Suprapubic skin (tissue), 4 donors: ENCODE measurements at regions not wholly inside any gene's neighbourhood (a gene's known extent, or its start where the extent isn't known, plus 50 kb on each side); places are given as distances from the start of the nearest gene placed in this dataset.

ENCODE experiments used
- DNase-seq, 2 donors: peaks; one replicate each; pipeline ENCODE4 v3.0.0-alpha.2; 2019; ENCODE audit warnings: low spot score in 2 of 2
- H3K27ac ChIP-seq: fragments of 200-600 bp; sonication (generic); one replicate; pipeline ENCODE4 v1.5.1; 2019
- H3K27me3 ChIP-seq: fragments of 200-600 bp; sonication (generic); one replicate; pipeline ENCODE4 v1.5.1; 2019
- H3K36me3 ChIP-seq: fragments of 200-600 bp; sonication (generic); one replicate; pipeline ENCODE4 v1.5.1; 2019
- H3K4me1 ChIP-seq: fragments of 200-600 bp; sonication (generic); one replicate; pipeline ENCODE4 v1.5.1; 2019
- H3K4me3 ChIP-seq: fragments of 200-600 bp; sonication (generic); one replicate; pipeline ENCODE4 v1.5.1; 2019; ENCODE audit warnings: mild to moderate bottlenecking
- H3K9me3 ChIP-seq: fragments of 200-600 bp; sonication (generic); one replicate; pipeline ENCODE4 v1.5.1; 2019
- EP300 ChIP-seq: sonication (generic); formaldehyde crosslinking; IDR thresholded peaks from one replicate; pipeline ENCODE4 v1.6.1; 2017; ENCODE audit warnings: antibody characterized with exemption
- POLR2A ChIP-seq, 2 donors: fragments of 450-650 bp; IDR thresholded peaks; one replicate each; pipeline ENCODE4 v1.6.1; 2017; ENCODE audit warnings: antibody characterized with exemption in 2 of 2, mild to moderate bottlenecking in 2 of 2, moderate library complexity in 2 of 2
- POLR2AphosphoS5 ChIP-seq, 3 donors: sonication (generic); formaldehyde crosslinking; IDR thresholded peaks; one replicate each; pipeline ENCODE4 v1.6.1; 2017; ENCODE audit warnings: antibody characterized with exemption in 3 of 3
- WGBS: methylation state at CpG from one replicate; pipeline ENCODE4 v1.1.5; 2018; 5-methylcytosine and 5-hydroxymethylcytosine counted together
- TF ChIP-seq, protein P1 (sequence below), 2 donors: fragments of 200-600 bp in 1 of 2; fragments of 450-650 bp in 1 of 2; sonication (generic) in 1 of 2; IDR thresholded peaks; one replicate each; pipeline ENCODE4 v1.5.1; 2016 to 2019; ENCODE audit warnings: antibody characterized with exemption in 2 of 2, mild to moderate bottlenecking in 1 of 2, moderate library complexity in 1 of 2

DNA sequence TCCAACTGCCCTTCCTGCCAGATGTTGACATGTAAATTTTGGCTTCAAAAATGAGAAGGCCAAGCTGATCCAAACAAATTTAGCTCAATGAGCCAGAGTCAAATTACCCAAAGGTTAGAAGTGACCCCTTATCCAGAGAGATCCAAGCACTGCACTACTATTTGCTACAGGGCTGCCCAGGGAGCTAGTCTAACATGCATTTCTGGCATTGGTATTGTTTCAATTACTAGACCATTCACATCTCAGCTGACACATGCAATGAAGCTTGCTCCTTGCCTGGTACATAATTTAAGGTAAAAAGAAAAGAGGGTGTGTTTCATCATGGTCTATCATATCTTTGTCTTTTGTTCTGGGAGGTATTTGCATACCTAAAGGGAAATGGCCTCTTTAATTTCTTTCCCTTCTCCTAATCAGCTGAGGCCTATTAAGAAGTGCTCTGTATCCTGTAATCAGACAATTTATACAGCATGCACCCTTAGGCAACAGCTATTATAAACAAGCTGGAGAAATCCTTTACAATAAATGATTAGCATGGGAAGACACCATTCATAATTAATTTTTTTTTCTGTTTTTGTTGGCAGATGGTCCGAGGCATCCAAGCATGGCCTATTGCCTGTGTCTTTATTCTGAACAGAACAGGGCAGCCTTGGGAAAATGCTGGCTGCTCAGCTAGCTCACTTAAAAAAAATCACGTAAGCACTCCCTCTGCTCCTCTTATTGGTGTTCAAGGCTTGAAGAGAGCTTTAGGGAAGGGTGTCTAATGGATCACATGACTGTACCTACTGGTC, 161.5 kb upstream of the SALL1 start:
- TF ChIP-seq POLR2AphosphoS5 (IDR thresholded peaks at IDR 0.05) (no peak), POLR2A (IDR thresholded peaks at IDR 0.05) (no peak), EP300 (no peak)
- TF ChIP-seq, protein P1, sequence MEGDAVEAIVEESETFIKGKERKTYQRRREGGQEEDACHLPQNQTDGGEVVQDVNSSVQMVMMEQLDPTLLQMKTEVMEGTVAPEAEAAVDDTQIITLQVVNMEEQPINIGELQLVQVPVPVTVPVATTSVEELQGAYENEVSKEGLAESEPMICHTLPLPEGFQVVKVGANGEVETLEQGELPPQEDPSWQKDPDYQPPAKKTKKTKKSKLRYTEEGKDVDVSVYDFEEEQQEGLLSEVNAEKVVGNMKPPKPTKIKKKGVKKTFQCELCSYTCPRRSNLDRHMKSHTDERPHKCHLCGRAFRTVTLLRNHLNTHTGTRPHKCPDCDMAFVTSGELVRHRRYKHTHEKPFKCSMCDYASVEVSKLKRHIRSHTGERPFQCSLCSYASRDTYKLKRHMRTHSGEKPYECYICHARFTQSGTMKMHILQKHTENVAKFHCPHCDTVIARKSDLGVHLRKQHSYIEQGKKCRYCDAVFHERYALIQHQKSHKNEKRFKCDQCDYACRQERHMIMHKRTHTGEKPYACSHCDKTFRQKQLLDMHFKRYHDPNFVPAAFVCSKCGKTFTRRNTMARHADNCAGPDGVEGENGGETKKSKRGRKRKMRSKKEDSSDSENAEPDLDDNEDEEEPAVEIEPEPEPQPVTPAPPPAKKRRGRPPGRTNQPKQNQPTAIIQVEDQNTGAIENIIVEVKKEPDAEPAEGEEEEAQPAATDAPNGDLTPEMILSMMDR (IDR thresholded peaks at IDR 0.05) = no peak
- Histone ChIP-seq H3K27me3 (no peaks in the 10 kb centered on the region), H3K36me3 (no peaks in the 10 kb centered on the region), H3K4me1 (no peaks in the 10 kb centered on the region), H3K9me3 (no peaks in the 10 kb centered on the region), H3K4me3 (no peak overlapping the region), H3K27ac (no peak overlapping the region)
- WGBS = 61% methylated on average over 2 of the region's 2 CpGs
- DNase-seq = no peak

DNA sequence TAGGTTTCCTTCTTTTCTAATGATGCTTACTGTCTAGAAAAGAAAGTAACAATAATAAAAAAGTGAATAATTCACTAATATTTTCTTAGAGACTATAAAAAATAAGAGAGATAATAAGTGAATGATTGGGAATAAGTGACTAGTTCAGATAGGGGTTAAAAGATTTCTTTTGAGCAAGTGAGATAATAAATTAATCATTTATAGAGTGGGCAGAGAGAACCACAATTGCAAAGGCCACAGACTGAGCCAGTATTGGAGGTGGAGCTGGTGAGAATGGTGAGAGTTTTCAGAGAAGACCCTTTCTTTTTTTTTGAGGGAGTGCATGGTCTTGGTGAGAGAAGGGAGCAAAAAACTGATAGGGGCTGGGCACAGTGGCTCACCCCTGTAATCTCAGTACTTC, 159.1 kb upstream of the SALL1 start:
- H3K27me3 ChIP-seq = no peaks in the 10 kb centered on the region

DNA sequence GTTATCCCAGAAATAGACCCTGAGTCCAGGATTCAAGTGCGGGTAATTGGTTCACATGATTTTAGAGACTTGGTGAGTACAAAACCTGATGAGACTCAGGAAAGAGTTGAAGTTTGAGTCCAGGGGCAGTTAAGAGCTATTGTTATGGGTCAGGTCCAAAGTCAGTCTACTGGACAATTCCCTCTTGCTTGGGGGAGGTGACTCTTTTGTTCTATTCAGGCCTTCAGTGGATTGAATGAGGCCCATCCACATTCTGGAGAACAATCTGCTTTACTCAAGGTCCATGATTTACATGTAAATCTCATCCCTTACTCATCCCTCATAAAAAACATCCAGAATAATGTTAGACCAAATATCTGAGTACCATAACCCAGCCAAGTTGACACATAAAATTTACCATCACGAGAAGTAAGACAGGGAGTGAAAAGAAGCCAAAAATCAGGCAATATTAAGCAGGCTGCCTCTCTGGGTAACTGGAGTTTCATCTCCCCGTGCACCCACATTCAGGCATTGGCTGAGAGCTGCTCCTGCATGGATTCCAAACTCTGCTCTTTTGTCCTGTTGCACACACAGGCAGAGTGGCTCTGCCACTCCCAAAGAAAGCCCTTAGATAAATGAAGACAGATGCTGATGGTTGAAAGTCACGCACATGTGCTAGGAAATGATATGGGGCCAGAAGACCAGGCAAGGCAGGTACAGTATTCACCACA, 156.0 kb upstream of the SALL1 start:
- H3K27me3 ChIP-seq = no peaks in the 10 kb centered on the region
- H3K36me3 ChIP-seq = no peaks in the 10 kb centered on the region
- 75% methylated on average over 4 of the region's 4 CpGs for WGBS
- DNase-seq = no peak
- no peaks in the 10 kb centered on the region for H3K4me1 ChIP-seq
- TF ChIP-seq POLR2AphosphoS5 (IDR thresholded peaks at IDR 0.05) (no peak), EP300 (no peak), POLR2A (IDR thresholded peaks at IDR 0.05) (no peak)
- TF ChIP-seq, protein P1 (IDR thresholded peaks at IDR 0.05) = no peak
- H3K9me3 ChIP-seq = no peaks in the 10 kb centered on the region
- no peak overlapping the region for H3K27ac ChIP-seq
- no peak overlapping the region for H3K4me3 ChIP-seq

More for the DNA sequence above, 159.1 kb upstream of the SALL1 start:
- Histone ChIP-seq H3K4me3 (no peak overlapping the region), H3K9me3 (no peaks in the 10 kb centered on the region), H3K36me3 (no peaks in the 10 kb centered on the region), H3K27ac (no peak overlapping the region), H3K4me1 (no peaks in the 10 kb centered on the region)
- DNase-seq = no peak
- TF ChIP-seq POLR2AphosphoS5 (IDR thresholded peaks at IDR 0.05) (no peak), EP300 (no peak), POLR2A (IDR thresholded peaks at IDR 0.05) (no peak)
- TF ChIP-seq, protein P1 (IDR thresholded peaks at IDR 0.05) = no peak

DNA sequence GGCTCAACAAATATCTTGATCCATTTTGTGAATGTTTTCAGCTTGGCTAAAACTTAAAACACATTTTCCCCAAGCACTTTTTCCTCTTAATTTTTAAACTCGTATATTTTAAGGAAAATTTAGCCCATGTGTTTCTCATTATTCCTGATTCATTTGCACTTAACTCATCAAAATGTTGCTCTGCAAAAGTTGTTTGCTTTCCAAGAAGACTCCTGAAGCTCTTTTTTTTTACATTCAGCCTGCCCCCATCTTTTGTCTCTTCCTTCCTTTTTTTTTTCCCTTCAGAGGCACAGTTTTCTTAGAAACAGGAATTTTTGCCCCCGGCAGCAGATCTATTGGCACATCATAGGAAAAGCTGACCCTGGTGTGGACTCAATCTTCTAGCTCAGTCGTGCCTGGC, 155.0 kb upstream of the SALL1 start:
- no peaks in the 10 kb centered on the region for H3K27me3 ChIP-seq
- 50% methylated on average over 3 of the region's 3 CpGs for WGBS
- no peak overlapping the region for H3K4me3 ChIP-seq
- H3K36me3 ChIP-seq = no peaks in the 10 kb centered on the region
- no peak for DNase-seq
- TF ChIP-seq POLR2AphosphoS5 (IDR thresholded peaks at IDR 0.05) (no peak), POLR2A (IDR thresholded peaks at IDR 0.05) (no peak), EP300 (no peak)
- TF ChIP-seq, protein P1 (IDR thresholded peaks at IDR 0.05) = no peak
- H3K4me1 ChIP-seq = no peaks in the 10 kb centered on the region
- no peaks in the 10 kb centered on the region for H3K9me3 ChIP-seq
- H3K27ac ChIP-seq = no peak overlapping the region

DNA sequence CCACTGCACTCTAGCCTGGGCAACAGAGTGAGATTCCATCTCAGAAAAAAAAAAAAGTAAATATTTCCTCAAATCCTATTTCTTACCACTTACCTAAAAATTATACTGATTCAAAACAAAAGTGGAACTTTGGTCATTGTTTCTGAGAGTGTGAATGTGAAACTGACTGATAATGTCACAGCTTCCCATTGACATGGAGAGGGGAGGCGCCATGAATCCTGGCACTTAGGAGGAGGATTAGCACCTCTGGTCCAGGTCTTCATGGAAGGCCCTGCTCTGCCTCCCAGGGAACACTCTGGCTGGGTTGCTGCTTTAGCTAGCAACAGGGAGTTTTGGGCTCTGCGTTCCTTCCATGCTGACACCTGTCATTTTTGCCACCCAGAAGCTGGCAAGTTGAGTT, 154.3 kb upstream of the SALL1 start:
- Histone ChIP-seq H3K4me1 (no peaks in the 10 kb centered on the region), H3K4me3 (no peak overlapping the region), H3K9me3 (no peaks in the 10 kb centered on the region), H3K36me3 (no peaks in the 10 kb centered on the region), H3K27ac (no peak overlapping the region), H3K27me3 (no peaks in the 10 kb centered on the region)
- 94% methylated on average over 2 of the region's 2 CpGs for WGBS
- no peak for DNase-seq
- TF ChIP-seq POLR2AphosphoS5 (IDR thresholded peaks at IDR 0.05) = no peak
